Mesothelial cell of epicardium (in vitro differentiated cells): ENCODE measurements at regions not wholly inside any gene's neighbourhood (a gene's known extent, or its start where the extent isn't known, plus 50 kb on each side); places are given as distances from the start of the nearest gene placed in this dataset.

Experiments used
- DNase-seq, 2 experiments: peaks; one replicate each; pipeline ENCODE4 v3.0.0; 2021; ENCODE audit warnings: low spot score in 2 of 2; ENCODE audit not compliant: unreplicated experiment in 2 of 2
- H3K27ac Mint-ChIP-seq: 2 replicates; pipeline ENCODE4 v1.8.0; 2021; ENCODE audit warnings: mixed read lengths
- H3K27me3 Mint-ChIP-seq: 2 replicates; pipeline ENCODE4 v1.8.0; 2021; ENCODE audit warnings: low read depth, mixed read lengths
- H3K36me3 Mint-ChIP-seq: 2 replicates; pipeline ENCODE4 v1.8.0; 2021; ENCODE audit warnings: mixed read lengths
- H3K4me1 Mint-ChIP-seq: 2 replicates; pipeline ENCODE4 v1.8.0; 2021; ENCODE audit warnings: mixed read lengths
- H3K4me3 Mint-ChIP-seq: 2 replicates; pipeline ENCODE4 v1.8.0; 2021; ENCODE audit warnings: mild to moderate bottlenecking, moderate library complexity, mixed read lengths
- H3K9me3 Mint-ChIP-seq: 2 replicates; pipeline ENCODE4 v1.8.0; 2021; ENCODE audit warnings: mixed read lengths
- CTCF ChIP-seq: fragments of 200-600 bp; sonication (generic); IDR thresholded peaks from one replicate; pipeline ENCODE4 v1.5.0; 2021; ENCODE audit warnings: antibody characterized with exemption; ENCODE audit not compliant: unreplicated experiment

DNA sequence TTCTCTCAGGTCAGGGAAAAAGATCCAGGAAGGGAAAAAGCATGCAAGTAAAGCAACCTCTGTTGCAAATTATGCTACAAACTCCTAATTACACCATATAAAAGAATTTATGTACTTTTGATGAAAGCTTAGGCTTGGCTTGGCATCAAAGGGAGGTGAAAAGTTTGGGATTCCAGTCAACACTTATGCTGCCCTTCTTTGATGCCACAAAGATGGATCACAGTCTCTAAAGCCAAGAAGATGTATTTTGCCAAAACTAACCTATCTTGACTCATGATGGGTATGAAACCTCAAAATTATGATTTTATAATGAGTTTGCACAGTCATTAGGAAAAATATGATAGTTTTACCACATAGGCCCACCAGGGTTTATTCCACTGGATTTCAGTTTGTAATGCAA lies 101.0 kb upstream of the CCDC80 start:
- Mint-ChIP-seq H3K27ac (no peak overlapping the region), H3K27me3 (no peaks in the 10 kb centered on the region), H3K9me3 (no peaks in the 10 kb centered on the region), H3K4me3 (no peak overlapping the region), H3K36me3 (no peaks in the 10 kb centered on the region), H3K4me1 (peaks cover 52% of the 10 kb centered on the region)
- no peak for DNase-seq
- TF ChIP-seq CTCF = no peak

DNA sequence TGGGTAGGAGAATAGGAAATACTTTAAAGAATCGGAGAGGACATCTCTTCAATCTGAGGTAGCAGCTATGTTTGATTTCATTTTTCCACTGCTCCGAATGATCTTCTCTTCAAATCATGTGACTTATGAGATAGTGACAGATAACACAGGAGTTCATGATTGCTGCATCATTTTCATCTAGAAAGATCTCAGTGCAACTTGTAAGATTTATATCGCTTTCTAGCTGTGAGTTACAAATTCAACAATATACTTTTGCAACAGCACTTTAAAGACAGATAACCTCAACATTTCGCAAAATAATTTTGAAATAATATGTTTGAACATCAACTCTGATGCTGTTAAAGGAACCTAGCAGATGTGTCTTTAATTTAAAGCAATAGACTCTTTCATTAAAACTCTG lies 99.9 kb upstream of the CCDC80 start:
- H3K4me1 Mint-ChIP-seq = peaks cover 49% of the 10 kb centered on the region
- no peak for DNase-seq
- H3K27ac Mint-ChIP-seq = no peak overlapping the region
- no peak for TF ChIP-seq CTCF
- no peak overlapping the region for H3K4me3 Mint-ChIP-seq
- no peaks in the 10 kb centered on the region for H3K27me3 Mint-ChIP-seq
- no peaks in the 10 kb centered on the region for H3K9me3 Mint-ChIP-seq
- H3K36me3 Mint-ChIP-seq = no peaks in the 10 kb centered on the region

DNA sequence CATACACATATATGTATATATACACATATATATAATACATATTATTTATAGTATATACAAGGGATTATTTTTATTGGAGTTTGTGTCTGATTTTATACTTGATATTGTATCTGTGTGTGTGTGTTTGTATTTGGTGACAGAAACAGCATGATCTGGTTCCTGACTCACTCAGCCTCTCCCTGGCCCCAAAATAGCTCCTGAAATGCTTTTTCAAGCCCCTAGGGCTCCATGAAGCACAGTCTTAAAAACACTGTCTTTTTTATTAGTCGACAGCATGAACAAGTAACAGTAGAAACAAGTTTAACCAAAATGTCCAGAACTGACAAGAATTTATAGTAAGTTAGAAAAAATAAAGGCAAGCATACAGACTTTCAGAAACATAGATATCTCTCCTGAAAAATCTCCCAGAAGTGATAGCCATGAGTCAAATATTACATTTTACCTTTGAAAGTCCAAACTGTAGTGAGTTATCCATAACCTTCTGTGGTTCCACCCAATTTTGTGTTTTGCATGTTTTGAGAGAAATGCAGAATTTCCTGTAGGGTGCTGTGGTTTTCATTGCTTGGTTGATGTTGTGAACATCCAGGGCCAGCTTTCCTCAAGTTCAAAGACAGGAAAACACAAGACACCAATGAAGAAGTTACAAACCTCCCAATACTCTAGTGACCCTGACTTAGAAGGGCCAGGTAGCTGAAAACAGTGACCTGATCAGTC lies 98.5 kb upstream of the CCDC80 start:
- no peak for DNase-seq
- Mint-ChIP-seq H3K36me3 (no peaks in the 10 kb centered on the region), H3K4me3 (no peak overlapping the region), H3K27me3 (no peaks in the 10 kb centered on the region), H3K4me1 (peaks cover 38% of the 10 kb centered on the region), H3K9me3 (no peaks in the 10 kb centered on the region), H3K27ac (peak overlapping the region; percentile 51)
- TF ChIP-seq CTCF = no peak

GRCh38 chr3:112738366-112738765 lies 97.4 kb upstream of the CCDC80 start:
- no peak overlapping the region for H3K4me3 Mint-ChIP-seq
- no peaks in the 10 kb centered on the region for H3K27me3 Mint-ChIP-seq
- TF ChIP-seq CTCF = no peak
- no peak for DNase-seq
- no peaks in the 10 kb centered on the region for H3K9me3 Mint-ChIP-seq
- peaks cover 32% of the 10 kb centered on the region for H3K4me1 Mint-ChIP-seq
- no peaks in the 10 kb centered on the region for H3K36me3 Mint-ChIP-seq
- no peak overlapping the region for H3K27ac Mint-ChIP-seq

- H3K27me3 Mint-ChIP-seq = no peaks in the 10 kb centered on the region
- peaks cover 32% of the 10 kb centered on the region for H3K4me1 Mint-ChIP-seq
- DNase-seq = no peak
- peaks cover under 1% of the 10 kb centered on the region for H3K9me3 Mint-ChIP-seq
- no peak for TF ChIP-seq CTCF
- no peaks in the 10 kb centered on the region for H3K36me3 Mint-ChIP-seq
- H3K4me3 Mint-ChIP-seq = no peak overlapping the region
- H3K27ac Mint-ChIP-seq = no peak overlapping the region
Measured at GRCh38 chr3:112736805-112737566, 96.0 kb upstream of the CCDC80 start.
